Esophagus muscularis mucosa (tissue), 4 donors: ENCODE measurements at regions not wholly inside any gene's neighbourhood (a gene's known extent, or its start where the extent isn't known, plus 50 kb on each side); places are given as distances from the start of the nearest gene placed in this dataset.
"Not testable (repeated sequence)": the region's sequence is repeated elsewhere in the genome, so short reads cannot be mapped to it uniquely, and the experiment has no call there.

Experiments
- DNase-seq: peaks from one replicate; pipeline ENCODE4 v3.0.0-alpha.2; 2017; ENCODE audit errors: extremely low spot score
- H3K27ac ChIP-seq, 4 donors: fragments of 200-600 bp; sonication (generic); replicated peaks in 1 of 4; 1 replicate in 3 of 4; 2 replicates in 1 of 4; pipeline ENCODE4 v1.5.1; 2016 to 2019; ENCODE audit warnings: mild to moderate bottlenecking in 1 of 4
- H3K27me3 ChIP-seq, 4 donors: fragments of 200-600 bp; sonication (generic); one replicate each; pipeline versions ENCODE4 v1.5.1 to v1.6.0; 2016 to 2019
- H3K36me3 ChIP-seq, 4 donors: fragments of 200-600 bp; sonication (generic); one replicate each; pipeline ENCODE4 v1.5.1; 2016 to 2019
- H3K4me1 ChIP-seq, 4 donors: fragments of 200-600 bp; sonication (generic); one replicate each; pipeline ENCODE4 v1.5.1; 2016 to 2019
- H3K4me3 ChIP-seq, 4 donors: fragments of 200-600 bp; sonication (generic); 1 replicate in 2 of 4; 2 replicates in 2 of 4; pipeline ENCODE4 v1.5.1; 2016 to 2019; ENCODE audit warnings: mild to moderate bottlenecking in 4 of 4, moderate library complexity in 1 of 4
- H3K9me3 ChIP-seq, 4 donors: fragments of 200-600 bp; sonication (generic); 1 replicate in 3 of 4; 2 replicates in 1 of 4; pipeline ENCODE4 v1.5.1; 2016 to 2019
- EP300 ChIP-seq: sonication (generic); formaldehyde crosslinking; IDR thresholded peaks from one replicate; pipeline ENCODE4 v1.6.1; 2017; ENCODE audit warnings: antibody characterized with exemption
- POLR2A ChIP-seq: fragments of 450-650 bp; IDR thresholded peaks from one replicate; pipeline ENCODE4 v1.6.1; 2017; ENCODE audit warnings: antibody characterized with exemption, moderate library complexity, mild to moderate bottlenecking, low read depth
- POLR2AphosphoS5 ChIP-seq, 2 donors: sonication (generic); formaldehyde crosslinking; IDR thresholded peaks; one replicate each; pipeline ENCODE4 v1.6.1; 2017; ENCODE audit warnings: antibody characterized with exemption in 2 of 2
- WGBS: methylation state at CpG from one replicate; pipeline ENCODE4 v1.1.5; 2018; 5-methylcytosine and 5-hydroxymethylcytosine counted together
- intact Hi-C: fragments of 100-400 bp; cut with DNase I; formaldehyde crosslinking; loops from one replicate; pipeline ENCODE4 v1.15.1; 2023
- TF ChIP-seq, protein P1 (sequence below), 3 experiments: fragments of 200-600 bp in 2 of 3; fragments of 450-650 bp in 1 of 3; sonication (generic) in 2 of 3; IDR thresholded peaks; one replicate each; pipeline ENCODE4 v1.5.1; 2017 to 2019; ENCODE audit warnings: antibody characterized with exemption in 3 of 3, mild to moderate bottlenecking in 2 of 3, moderate library complexity in 1 of 3

DNA sequence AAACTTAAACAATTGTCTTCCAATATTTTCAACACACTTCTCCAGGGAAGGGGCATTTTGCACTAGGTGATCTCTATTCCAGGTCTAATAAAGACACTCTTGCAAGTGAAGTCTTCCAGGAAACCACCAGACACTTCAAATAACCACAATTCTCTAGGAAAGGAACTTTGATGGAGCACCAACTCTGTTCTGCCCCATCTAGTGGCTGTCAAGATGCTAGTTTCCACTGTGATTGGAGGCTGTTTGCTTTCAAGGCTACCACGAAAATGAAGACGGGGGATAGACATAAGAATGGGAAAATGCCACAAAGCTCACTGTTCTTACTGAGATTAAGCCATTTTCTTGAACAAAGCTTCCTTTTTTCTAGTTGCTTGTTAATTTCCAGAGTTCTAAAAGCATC lies 100.6 kb upstream of the F9 start:
- Histone ChIP-seq H3K4me3 (no peak overlapping the region), H3K4me1 (no peaks in the 10 kb centered on the region), H3K27ac (no peak overlapping the region), H3K36me3 (no peaks in the 10 kb centered on the region), H3K9me3 (no peaks in the 10 kb centered on the region), H3K27me3 (no peaks in the 10 kb centered on the region)
- TF ChIP-seq EP300 (no peak), POLR2AphosphoS5 (IDR thresholded peaks at IDR 0.05) (no peak), POLR2A (no peak)
- TF ChIP-seq, protein P1, sequence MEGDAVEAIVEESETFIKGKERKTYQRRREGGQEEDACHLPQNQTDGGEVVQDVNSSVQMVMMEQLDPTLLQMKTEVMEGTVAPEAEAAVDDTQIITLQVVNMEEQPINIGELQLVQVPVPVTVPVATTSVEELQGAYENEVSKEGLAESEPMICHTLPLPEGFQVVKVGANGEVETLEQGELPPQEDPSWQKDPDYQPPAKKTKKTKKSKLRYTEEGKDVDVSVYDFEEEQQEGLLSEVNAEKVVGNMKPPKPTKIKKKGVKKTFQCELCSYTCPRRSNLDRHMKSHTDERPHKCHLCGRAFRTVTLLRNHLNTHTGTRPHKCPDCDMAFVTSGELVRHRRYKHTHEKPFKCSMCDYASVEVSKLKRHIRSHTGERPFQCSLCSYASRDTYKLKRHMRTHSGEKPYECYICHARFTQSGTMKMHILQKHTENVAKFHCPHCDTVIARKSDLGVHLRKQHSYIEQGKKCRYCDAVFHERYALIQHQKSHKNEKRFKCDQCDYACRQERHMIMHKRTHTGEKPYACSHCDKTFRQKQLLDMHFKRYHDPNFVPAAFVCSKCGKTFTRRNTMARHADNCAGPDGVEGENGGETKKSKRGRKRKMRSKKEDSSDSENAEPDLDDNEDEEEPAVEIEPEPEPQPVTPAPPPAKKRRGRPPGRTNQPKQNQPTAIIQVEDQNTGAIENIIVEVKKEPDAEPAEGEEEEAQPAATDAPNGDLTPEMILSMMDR (IDR thresholded peaks at IDR 0.05) = peak in 2 of 3 experiments; percentile 4 to 13
- WGBS = 29% methylated on average over 2 of the region's 2 CpGs
- intact Hi-C loops = no loop called here
- DNase-seq = no peak

DNA sequence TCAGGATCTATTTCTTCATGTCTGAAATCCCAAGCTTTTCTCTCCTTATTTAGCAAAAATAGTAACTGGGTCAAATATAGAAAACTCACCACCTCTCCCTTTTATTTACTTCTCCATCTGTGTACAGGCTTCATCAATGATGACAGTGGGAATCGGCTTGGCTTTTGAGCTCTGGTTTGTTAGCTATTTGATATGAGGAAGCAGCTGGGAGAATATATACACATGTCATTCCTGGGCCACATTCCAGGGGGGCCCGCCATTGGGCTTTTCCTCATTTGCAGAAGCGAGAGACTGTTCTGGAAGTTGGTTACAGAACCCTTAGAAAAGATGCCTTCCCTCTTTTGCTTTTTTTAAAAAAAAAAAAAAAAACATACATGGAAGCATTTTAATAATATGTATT lies 107.4 kb upstream of the F9 start:
- no peak overlapping the region for H3K4me3 ChIP-seq
- intact Hi-C loops = no loop called here
- TF ChIP-seq POLR2AphosphoS5 (IDR thresholded peaks at IDR 0.05) (no peak), EP300 (no peak)
- TF ChIP-seq, protein P1 (IDR thresholded peaks at IDR 0.05) = no peak
- no peak for DNase-seq
- H3K36me3 ChIP-seq = no peaks in the 10 kb centered on the region
- 28% methylated on average over 3 of the region's 3 CpGs for WGBS
- H3K27me3 ChIP-seq = no peaks in the 10 kb centered on the region
- H3K4me1 ChIP-seq = no peaks in the 10 kb centered on the region
- no peaks in the 10 kb centered on the region for H3K9me3 ChIP-seq
- H3K27ac ChIP-seq = no peak overlapping the region

DNA sequence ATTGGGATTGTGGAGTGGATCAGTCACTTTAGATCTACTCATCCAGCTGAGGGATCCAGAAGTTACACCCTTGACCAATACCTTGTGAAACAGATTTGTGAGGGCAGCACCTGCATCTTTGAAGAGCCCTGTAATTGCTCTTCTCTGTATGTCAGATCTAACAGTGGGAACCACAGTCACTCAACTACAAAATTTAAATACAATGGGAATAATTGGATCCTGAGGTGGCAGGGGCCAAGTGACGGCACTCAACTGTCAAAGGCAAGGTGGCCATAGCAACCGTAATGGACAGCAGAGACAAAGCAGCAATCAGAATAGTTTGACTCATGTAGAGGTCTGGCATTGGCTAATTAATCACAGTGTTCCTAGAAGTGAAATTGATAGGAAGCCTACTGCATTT lies 132.3 kb upstream of the F9 start:
- H3K27ac ChIP-seq, DNase-seq, H3K36me3 ChIP-seq, intact Hi-C loops, H3K4me1 ChIP-seq, H3K27me3 ChIP-seq, H3K4me3 ChIP-seq: not testable (repeated sequence)
- WGBS = 92% methylated on average over 2 of the region's 2 CpGs
- H3K9me3 ChIP-seq = peaks cover 0 to 11% (median 0%) of the 10 kb centered on the region in 4 donors

DNA sequence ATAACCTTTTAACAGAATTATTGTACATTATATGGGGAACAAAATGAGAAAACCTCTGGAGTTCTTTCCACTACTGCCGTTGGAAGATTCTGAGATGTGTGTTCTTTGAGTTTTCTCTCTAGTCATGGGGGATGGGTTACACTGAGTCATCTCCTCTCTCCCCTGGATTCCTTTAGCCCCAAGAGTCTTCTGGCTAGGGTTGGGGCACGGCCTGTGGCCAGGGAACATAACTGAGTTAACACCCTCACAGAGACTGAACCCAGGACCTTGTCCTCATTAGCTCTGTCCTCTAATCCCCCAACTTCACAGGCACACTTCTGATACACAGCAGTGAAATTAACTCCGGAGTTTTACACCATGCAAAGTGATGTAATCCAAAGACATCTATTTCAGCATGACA lies 142.3 kb upstream of the F9 start:
- H3K9me3 ChIP-seq = no peaks in the 10 kb centered on the region
- intact Hi-C loops = no loop called here
- WGBS = 57% methylated on average over 3 of the region's 3 CpGs
- no peaks in the 10 kb centered on the region for H3K36me3 ChIP-seq
- no peaks in the 10 kb centered on the region for H3K27me3 ChIP-seq
- no peak for TF ChIP-seq EP300
- no peak for TF ChIP-seq POLR2AphosphoS5 (IDR thresholded peaks at IDR 0.05)
- TF ChIP-seq POLR2A = no peak
- TF ChIP-seq, protein P1 (IDR thresholded peaks at IDR 0.05) = no peak
- H3K4me1 ChIP-seq = no peaks in the 10 kb centered on the region
- H3K27ac ChIP-seq = no peak overlapping the region
- no peak for DNase-seq
- no peak overlapping the region for H3K4me3 ChIP-seq

DNA sequence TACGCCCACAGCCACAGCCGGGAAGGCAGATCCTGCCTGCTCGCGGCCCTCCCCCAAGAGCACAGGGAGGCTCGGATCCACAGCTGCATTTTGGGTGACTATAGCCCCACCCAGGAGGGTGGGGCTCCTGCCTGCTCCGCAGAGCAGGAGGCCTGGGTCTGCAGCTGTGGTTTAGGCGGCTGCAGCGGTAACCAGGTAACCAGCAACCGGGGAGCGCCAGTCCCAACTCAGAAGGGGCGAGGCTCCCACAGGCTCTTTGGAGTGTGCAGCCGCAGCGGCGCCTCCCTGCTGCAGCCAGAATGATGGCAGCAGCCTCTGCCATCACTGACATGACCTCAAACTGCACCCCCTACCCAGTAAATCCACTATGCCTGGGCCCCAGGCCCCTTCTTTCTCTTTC lies 148.0 kb upstream of the F9 start:
- Histone ChIP-seq H3K9me3 (no peaks in the 10 kb centered on the region), H3K36me3 (no peaks in the 10 kb centered on the region), H3K4me3 (no peak overlapping the region), H3K27ac (no peak overlapping the region), H3K4me1 (no peaks in the 10 kb centered on the region), H3K27me3 (no peaks in the 10 kb centered on the region)
- 81% methylated on average over 6 of the region's 14 CpGs for WGBS
- TF ChIP-seq, protein P1 (IDR thresholded peaks at IDR 0.05) = no peak
- TF ChIP-seq POLR2A = no peak
- TF ChIP-seq EP300 = no peak
- no peak for TF ChIP-seq POLR2AphosphoS5 (IDR thresholded peaks at IDR 0.05)
- intact Hi-C loops = no loop called here
- no peak for DNase-seq

DNA sequence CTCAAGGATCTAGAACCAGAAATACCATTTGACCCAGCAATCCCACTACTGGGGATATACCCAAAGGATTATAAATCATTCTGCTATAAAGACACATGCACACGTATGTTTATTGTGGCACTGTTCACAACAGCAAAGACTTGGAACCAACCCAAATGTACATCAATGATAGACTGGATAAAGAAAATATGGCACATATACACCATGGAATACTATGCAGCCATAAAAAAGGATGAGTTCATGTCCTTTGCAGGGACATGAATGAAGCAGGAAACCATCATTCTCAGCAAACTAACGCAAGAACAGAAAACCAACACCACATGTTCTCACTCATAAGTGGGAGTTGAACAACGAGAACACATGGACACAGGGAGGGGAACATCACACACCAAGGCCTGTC lies 154.0 kb upstream of the F9 start:
- H3K36me3 ChIP-seq, H3K4me3 ChIP-seq, H3K9me3 ChIP-seq, DNase-seq, H3K27ac ChIP-seq, intact Hi-C loops, H3K27me3 ChIP-seq, H3K4me1 ChIP-seq: not testable (repeated sequence)
- 77% methylated on average over 3 of the region's 3 CpGs for WGBS
